A673 (cell line): ENCODE measurements at regions not wholly inside any gene's neighbourhood (a gene's known extent, or its start where the extent isn't known, plus 50 kb on each side); places are given as distances from the start of the nearest gene placed in this dataset.

Experiments used
- EZH2 ChIP-seq: fragments of 200-600 bp; sonication (generic); IDR thresholded peaks from 2 replicates; pipeline ENCODE4 v1.6.1; 2017; ENCODE audit warnings: borderline replicate concordance, low read depth, mild to moderate bottlenecking, mixed read lengths, antibody characterized with exemption, low read length; ENCODE audit not compliant: poor library complexity, severe bottlenecking
- TF ChIP-seq, protein P1 (sequence below): fragments of 300-800, 200-600 bp; sonication (generic); conservative IDR thresholded peaks from 2 replicates; pipeline ENCODE4 v1.5.1; 2017; ENCODE audit warnings: low read depth, mild to moderate bottlenecking, antibody characterized with exemption, low read length, moderate library complexity, mixed read lengths

DNA sequence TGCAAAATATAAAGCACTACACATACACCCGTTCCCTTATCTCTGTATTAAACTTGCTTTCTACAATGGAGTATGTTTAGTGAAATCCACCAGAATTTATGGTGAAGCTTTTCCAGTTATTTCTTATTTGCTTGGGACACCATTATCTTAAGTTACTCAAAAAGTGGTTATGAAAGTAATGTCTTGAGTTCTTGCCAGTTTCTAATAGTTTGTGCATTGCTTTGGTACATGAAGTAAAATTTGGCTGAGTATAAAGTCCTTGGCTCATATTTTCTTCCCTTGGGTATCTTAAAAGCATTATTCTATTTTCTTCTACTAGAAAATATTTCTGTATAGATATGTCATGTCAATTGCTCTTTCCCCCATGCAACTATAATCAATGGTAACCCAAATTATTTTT is 85.2 kb downstream of the POLR1F start:
- TF ChIP-seq, protein P1, sequence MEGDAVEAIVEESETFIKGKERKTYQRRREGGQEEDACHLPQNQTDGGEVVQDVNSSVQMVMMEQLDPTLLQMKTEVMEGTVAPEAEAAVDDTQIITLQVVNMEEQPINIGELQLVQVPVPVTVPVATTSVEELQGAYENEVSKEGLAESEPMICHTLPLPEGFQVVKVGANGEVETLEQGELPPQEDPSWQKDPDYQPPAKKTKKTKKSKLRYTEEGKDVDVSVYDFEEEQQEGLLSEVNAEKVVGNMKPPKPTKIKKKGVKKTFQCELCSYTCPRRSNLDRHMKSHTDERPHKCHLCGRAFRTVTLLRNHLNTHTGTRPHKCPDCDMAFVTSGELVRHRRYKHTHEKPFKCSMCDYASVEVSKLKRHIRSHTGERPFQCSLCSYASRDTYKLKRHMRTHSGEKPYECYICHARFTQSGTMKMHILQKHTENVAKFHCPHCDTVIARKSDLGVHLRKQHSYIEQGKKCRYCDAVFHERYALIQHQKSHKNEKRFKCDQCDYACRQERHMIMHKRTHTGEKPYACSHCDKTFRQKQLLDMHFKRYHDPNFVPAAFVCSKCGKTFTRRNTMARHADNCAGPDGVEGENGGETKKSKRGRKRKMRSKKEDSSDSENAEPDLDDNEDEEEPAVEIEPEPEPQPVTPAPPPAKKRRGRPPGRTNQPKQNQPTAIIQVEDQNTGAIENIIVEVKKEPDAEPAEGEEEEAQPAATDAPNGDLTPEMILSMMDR: no peak
- no peak for TF ChIP-seq EZH2
